GM18519 (cell line): ENCODE measurements at regions not wholly inside any gene's neighbourhood (a gene's known extent, or its start where the extent isn't known, plus 50 kb on each side); places are given as distances from the start of the nearest gene placed in this dataset.
"Not testable (repeated sequence)": the region's sequence is repeated elsewhere in the genome, so short reads cannot be mapped to it uniquely, and the experiment has no call there.

ENCODE experiments used
- ATAC-seq: cut with Tn5 transposase; IDR thresholded peaks from one replicate; pipeline ENCODE4 v1.9.1; 2021; ENCODE audit warnings: mild to moderate bottlenecking, moderate library complexity; ENCODE audit not compliant: unreplicated experiment, low FRiP score

GRCh38 chr12:126030573-126030972 is 965.3 kb downstream of the AACS start:
- ATAC-seq, result no peak

GRCh38 chr12:126033751-126034150 is 968.5 kb downstream of the AACS start:
- no peak for ATAC-seq

GRCh38 chr12:126036348-126036747 is 971.1 kb downstream of the AACS start:
- ATAC-seq, result no peak

GRCh38 chr12:126038434-126038833 is 973.2 kb downstream of the AACS start:
- no peak for ATAC-seq

GRCh38 chr12:126040307-126040706 is 975.1 kb downstream of the AACS start:
- no peak for ATAC-seq

- no peak for ATAC-seq
Measured at GRCh38 chr12:126042286-126042685, 977.1 kb downstream of the AACS start.

GRCh38 chr12:126049501-126049900 is 984.3 kb downstream of the AACS start:
- not testable (repeated sequence) for ATAC-seq

- ATAC-seq, result no peak
Measured at GRCh38 chr12:126051611-126052107, 986.4 kb downstream of the AACS start.

GRCh38 chr12:126055521-126055920 is 990.3 kb downstream of the AACS start:
- no peak for ATAC-seq

GRCh38 chr12:126061777-126062176 is 996.5 kb downstream of the AACS start:
- ATAC-seq, result no peak

GRCh38 chr12:126064028-126064427 is 998.8 kb downstream of the AACS start:
- ATAC-seq, result no peak

GRCh38 chr12:126067626-126068329 is 1002.5 kb downstream of the AACS start:
- ATAC-seq, result no peak

- ATAC-seq, result peak; percentile 79
Measured at GRCh38 chr12:126069549-126070165, 1004.4 kb downstream of the AACS start.

GRCh38 chr12:126076515-126076914 is 1011.3 kb downstream of the AACS start:
- no peak for ATAC-seq

- ATAC-seq, result no peak
Measured at GRCh38 chr12:126083926-126084325, 1018.7 kb downstream of the AACS start.

GRCh38 chr12:126084480-126084879 is 1019.2 kb downstream of the AACS start:
- no peak for ATAC-seq

- ATAC-seq, result no peak
Measured at GRCh38 chr12:126086242-126086641, 1021.0 kb downstream of the AACS start.

- no peak for ATAC-seq
Measured at GRCh38 chr12:126087692-126088091, 1022.5 kb downstream of the AACS start.

GRCh38 chr12:126093908-126094307 is 1028.7 kb downstream of the AACS start:
- ATAC-seq, result no peak

- no peak for ATAC-seq
Measured at GRCh38 chr12:126095748-126096510, 1030.7 kb downstream of the AACS start.

GRCh38 chr12:126106706-126107105 is 1041.5 kb downstream of the AACS start:
- ATAC-seq, result no peak
